ENCODE measurements at regions not wholly inside any gene's neighbourhood (a gene's known extent, or its start where the extent isn't known, plus 50 kb on each side); places are given as distances from the start of the nearest gene placed in this dataset.
"Not testable (repeated sequence)": the region's sequence is repeated elsewhere in the genome, so short reads cannot be mapped to it uniquely, and the experiment has no call there.

- TF ChIP-seq CTCF, POLR2AphosphoS5 (IDR thresholded peaks at IDR 0.05): not testable (repeated sequence)
Measured at GRCh38 chr3:70675810-70676209, 363.4 kb upstream of the MDFIC2 start.
